ENCODE measurements at regions not wholly inside any gene's neighbourhood (a gene's known extent, or its start where the extent isn't known, plus 50 kb on each side); places are given as distances from the start of the nearest gene placed in this dataset.
A peak's percentile ranks its signal among the peaks of the same experiment; 100 is the strongest.

- Histone ChIP-seq H2AFZ (ENCODE audit: low read length) (no peak overlapping the region), H3K36me3 (ENCODE audit: insufficient read depth, low read length) (no peaks in the 10 kb centered on the region), H4K20me1 (ENCODE audit: insufficient read depth, low read length) (no peaks in the 10 kb centered on the region), H3K27me3 (ENCODE audit: insufficient read depth, low read length) (peaks cover 3% of the 10 kb centered on the region), H3K4me1 (ENCODE audit: insufficient read depth, low read length) (peaks cover 3% of the 10 kb centered on the region), H3K9me3 (ENCODE audit: low read depth, low read length) (no peaks in the 10 kb centered on the region), H3K27ac (ENCODE audit: low read depth, low read length) (no peak overlapping the region), H3K79me2 (ENCODE audit: insufficient read depth, low read length) (no peaks in the 10 kb centered on the region), H3K4me2 (ENCODE audit: insufficient read depth, low read length) (no peak overlapping the region), H3K4me3 (ENCODE audit: insufficient read depth, low read length) (no peak overlapping the region)
- no peak for DNase-seq (ENCODE audit: insufficient read length, low spot score, missing footprints)
- no peak for TF ChIP-seq CTCF (IDR thresholded peaks at IDR 0.05; ENCODE audit: extremely low read depth, low read depth, low read length)
Observed at GRCh38 chr3:43783987-43784639, 93.4 kb downstream of the ABHD5 start.

GRCh38 chr3:43784640-43785011 lies 93.9 kb downstream of the ABHD5 start:
- Histone ChIP-seq H2AFZ (ENCODE audit: low read length) (no peak overlapping the region), H3K27me3 (ENCODE audit: insufficient read depth, low read length) (no peaks in the 10 kb centered on the region)
- TF ChIP-seq CTCF (IDR thresholded peaks at IDR 0.05; ENCODE audit: extremely low read depth, low read depth, low read length), result no peak

GRCh38 chr3:43785551-43785950 lies 94.8 kb downstream of the ABHD5 start:
- Histone ChIP-seq H3K9me3 (ENCODE audit: low read depth, low read length) (no peaks in the 10 kb centered on the region), H3K4me3 (ENCODE audit: insufficient read depth, low read length) (no peak overlapping the region), H3K79me2 (ENCODE audit: insufficient read depth, low read length) (no peaks in the 10 kb centered on the region), H3K27ac (ENCODE audit: low read depth, low read length) (no peak overlapping the region), H3K27me3 (ENCODE audit: insufficient read depth, low read length) (no peaks in the 10 kb centered on the region), H2AFZ (ENCODE audit: low read length) (peak overlapping the region; percentile 21), H4K20me1 (ENCODE audit: insufficient read depth, low read length) (no peaks in the 10 kb centered on the region), H3K4me1 (ENCODE audit: insufficient read depth, low read length) (peaks cover 3% of the 10 kb centered on the region), H3K36me3 (ENCODE audit: insufficient read depth, low read length) (no peaks in the 10 kb centered on the region), H3K4me2 (ENCODE audit: insufficient read depth, low read length) (peak overlapping the region; percentile 24)
- DNase-seq (ENCODE audit: insufficient read length, low spot score, missing footprints), result no peak
- no peak for TF ChIP-seq CTCF (IDR thresholded peaks at IDR 0.05; ENCODE audit: extremely low read depth, low read depth, low read length)

More at GRCh38 chr3:43784640-43785011, 93.9 kb downstream of the ABHD5 start:
- H3K4me2 ChIP-seq (ENCODE audit: insufficient read depth, low read length), result no peak overlapping the region
- H3K4me1 ChIP-seq (ENCODE audit: insufficient read depth, low read length), result peaks cover 3% of the 10 kb centered on the region
- H3K36me3 ChIP-seq (ENCODE audit: insufficient read depth, low read length), result no peaks in the 10 kb centered on the region
- no peak for DNase-seq (ENCODE audit: insufficient read length, low spot score, missing footprints)
- no peaks in the 10 kb centered on the region for H3K9me3 ChIP-seq (ENCODE audit: low read depth, low read length)
- H4K20me1 ChIP-seq (ENCODE audit: insufficient read depth, low read length), result no peaks in the 10 kb centered on the region
- no peak overlapping the region for H3K4me3 ChIP-seq (ENCODE audit: insufficient read depth, low read length)
- no peak overlapping the region for H3K27ac ChIP-seq (ENCODE audit: low read depth, low read length)
- H3K79me2 ChIP-seq (ENCODE audit: insufficient read depth, low read length), result no peaks in the 10 kb centered on the region

- no peak for TF ChIP-seq CTCF (IDR thresholded peaks at IDR 0.05; ENCODE audit: extremely low read depth, low read depth, low read length)
- Histone ChIP-seq H3K79me2 (ENCODE audit: insufficient read depth, low read length) (no peaks in the 10 kb centered on the region), H3K27me3 (ENCODE audit: insufficient read depth, low read length) (no peaks in the 10 kb centered on the region), H3K4me2 (ENCODE audit: insufficient read depth, low read length) (no peak overlapping the region), H3K9me3 (ENCODE audit: low read depth, low read length) (no peaks in the 10 kb centered on the region), H2AFZ (ENCODE audit: low read length) (no peak overlapping the region), H3K36me3 (ENCODE audit: insufficient read depth, low read length) (no peaks in the 10 kb centered on the region), H3K4me1 (ENCODE audit: insufficient read depth, low read length) (peaks cover 3% of the 10 kb centered on the region), H4K20me1 (ENCODE audit: insufficient read depth, low read length) (no peaks in the 10 kb centered on the region), H3K27ac (ENCODE audit: low read depth, low read length) (no peak overlapping the region), H3K4me3 (ENCODE audit: insufficient read depth, low read length) (no peak overlapping the region)
- no peak for DNase-seq (ENCODE audit: insufficient read length, low spot score, missing footprints)
Observed at GRCh38 chr3:43786102-43786501, 95.4 kb downstream of the ABHD5 start.

Data from osteoblast (primary cell).